ENCODE measurements at regions not wholly inside any gene's neighbourhood (a gene's known extent, or its start where the extent isn't known, plus 50 kb on each side); places are given as distances from the start of the nearest gene placed in this dataset.

- TF ChIP-seq CTCF (IDR thresholded peaks at IDR 0.05 in 2 of 3, conservative IDR thresholded peaks at IDR 0.05 in 1 of 3; ENCODE audit: borderline replicate concordance in 1 of 3, insufficient read depth in 1 of 3, low read depth in 2 of 3, low read length in 2 of 3) (no peak), POLR2AphosphoS5 (IDR thresholded peaks at IDR 0.05; ENCODE audit: low read depth, low read length) (no peak), TCF7L2 (IDR thresholded peaks at IDR 0.05; ENCODE audit: borderline replicate concordance, extremely low read depth, insufficient read depth, insufficient read length) (no peak), EZH2 (IDR thresholded peaks at IDR 0.05) (no peak), MAX (IDR thresholded peaks at IDR 0.05) (no peak), JUND (IDR thresholded peaks at IDR 0.05) (no peak), SRF (IDR thresholded peaks at IDR 0.05; ENCODE audit: low read depth) (no peak), CEBPB (IDR thresholded peaks at IDR 0.05; ENCODE audit: low read depth) (no peak), SP1 (IDR thresholded peaks at IDR 0.05; ENCODE audit: low read depth) (no peak), EGR1 (IDR thresholded peaks at IDR 0.05; ENCODE audit: low read depth) (no peak), POLR2A (IDR thresholded peaks at IDR 0.05; ENCODE audit: borderline replicate concordance, extremely low read depth, insufficient read depth, insufficient read length) (no peak), REST (IDR thresholded peaks at IDR 0.05; ENCODE audit: low read depth) (no peak)
These were observed 59.4 kb upstream of the ZNF536 start for GRCh38 chr19:30312582-30313352.
